Embryonic facial prominence (tissue), 1 donor: ENCODE measurements at regions not wholly inside any gene's neighbourhood (a gene's known extent, or its start where the extent isn't known, plus 50 kb on each side); places are given as distances from the start of the nearest gene placed in this dataset.
"Not testable (repeated sequence)": the region's sequence is repeated elsewhere in the genome, so short reads cannot be mapped to it uniquely, and the experiment has no call there.

Experiments
- DNase-seq: peaks from one replicate; pipeline ENCODE4 v3.0.0-alpha.2; 2016; ENCODE audit errors: extremely low spot score

- no peak for DNase-seq
Observed at GRCh38 chr11:103730131-103730940, 306.1 kb upstream of the DDI1 start.

DNA sequence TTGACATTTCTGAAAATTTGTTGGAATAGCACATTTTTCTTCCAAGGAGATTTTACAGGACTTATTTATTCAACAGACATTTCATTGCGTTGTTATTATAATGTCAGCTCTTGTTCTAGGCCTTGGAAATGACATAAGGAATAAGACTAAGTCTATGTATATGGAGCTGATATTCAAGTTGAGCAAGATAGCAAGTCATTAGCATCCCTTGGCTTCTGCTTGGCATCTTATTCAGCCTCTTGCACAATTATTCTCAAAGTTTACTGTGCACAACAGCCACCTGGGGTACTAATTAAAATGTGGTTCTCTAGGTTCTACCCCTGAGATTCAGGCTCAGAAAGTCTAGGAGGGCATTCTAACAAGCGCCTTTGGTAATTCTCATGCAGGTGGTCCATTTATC lies 304.8 kb upstream of the DDI1 start:
- no peak for DNase-seq

DNA sequence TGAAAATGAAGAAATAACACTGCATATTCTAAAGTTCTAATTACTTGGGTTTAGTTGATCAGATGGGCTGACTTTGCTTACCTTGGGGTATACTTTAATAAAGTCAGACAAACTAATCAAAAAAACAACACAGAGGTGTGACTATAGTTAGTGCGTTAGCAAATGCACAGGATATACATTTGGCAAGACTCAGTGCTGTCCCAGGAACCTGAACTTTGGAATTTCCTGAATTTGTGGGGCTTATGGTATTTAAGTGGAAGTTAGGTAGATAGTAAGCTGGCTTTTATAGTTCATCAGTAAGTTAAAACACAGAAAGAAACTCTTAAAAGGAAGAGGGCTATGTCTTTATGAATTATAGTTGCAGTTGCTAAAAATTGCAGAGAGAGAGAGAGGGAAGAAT lies 302.6 kb upstream of the DDI1 start:
- DNase-seq: no peak

DNA sequence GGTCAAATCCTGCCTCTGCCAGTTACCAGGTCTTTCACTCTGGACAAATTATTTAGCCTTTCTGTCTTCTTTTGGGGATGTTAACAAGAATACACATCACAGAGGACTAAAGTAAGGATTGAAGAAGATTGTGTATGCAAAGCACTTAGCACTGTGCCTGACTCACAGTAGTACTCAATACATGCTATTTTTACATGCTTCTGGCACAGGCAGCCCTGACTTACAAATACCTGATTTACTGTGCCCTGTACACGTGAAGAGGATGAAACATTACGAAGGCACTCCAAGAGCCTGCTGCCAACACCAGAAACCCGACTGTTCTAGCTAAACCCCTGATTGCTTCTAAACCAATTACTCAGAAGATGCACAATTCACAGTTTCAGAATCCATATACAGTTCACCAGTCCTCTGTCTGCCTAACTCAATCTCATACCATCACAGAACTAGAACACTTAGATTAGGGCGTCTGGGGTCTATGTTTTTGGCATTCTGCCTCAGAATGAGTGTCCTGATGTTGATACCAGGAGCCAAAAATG lies 300.9 kb upstream of the DDI1 start:
- no peak for DNase-seq

GRCh38 chr11:103736315-103737036 lies 300.0 kb upstream of the DDI1 start:
- no peak for DNase-seq

GRCh38 chr11:103737037-103737622 lies 299.3 kb upstream of the DDI1 start:
- DNase-seq: no peak

- DNase-seq: no peak
Observed at GRCh38 chr11:103737747-103738146, 298.7 kb upstream of the DDI1 start.

- not testable (repeated sequence) for DNase-seq
Observed at GRCh38 chr11:103739074-103739796, 297.2 kb upstream of the DDI1 start.

DNA sequence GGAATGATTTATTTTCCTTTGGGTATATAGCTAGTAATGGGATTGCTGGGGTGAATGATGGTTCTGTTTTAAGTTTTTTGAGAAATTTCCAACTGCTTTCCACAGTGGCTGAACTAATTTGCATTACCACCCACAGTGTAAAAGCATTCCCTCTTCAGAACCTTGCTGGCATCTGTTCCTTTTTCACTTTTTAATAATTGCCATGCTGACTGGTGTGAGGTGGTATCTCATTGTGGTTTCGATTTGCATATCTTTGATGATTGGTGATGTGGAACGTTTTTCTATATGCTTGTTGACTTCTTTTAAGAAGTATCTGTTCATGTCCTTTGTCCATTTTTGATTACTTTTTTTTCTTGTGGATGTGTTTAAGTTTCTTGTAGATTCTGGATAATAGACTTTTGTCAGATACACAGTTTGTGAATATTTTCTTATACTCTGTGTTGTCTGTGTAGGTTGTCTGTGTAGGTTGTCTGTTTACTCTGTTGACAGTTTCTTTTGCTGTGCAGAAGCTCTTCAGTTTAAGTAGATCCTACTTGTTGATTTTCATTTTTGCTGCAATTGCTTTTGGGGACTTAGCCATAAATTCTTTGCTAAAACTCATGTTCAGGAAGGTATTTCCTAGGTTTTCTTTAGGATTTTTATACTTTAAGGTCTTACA lies 291.8 kb upstream of the DDI1 start:
- DNase-seq: no peak

- DNase-seq: no peak
Observed at GRCh38 chr11:103749158-103749557, 287.3 kb upstream of the DDI1 start.

DNA sequence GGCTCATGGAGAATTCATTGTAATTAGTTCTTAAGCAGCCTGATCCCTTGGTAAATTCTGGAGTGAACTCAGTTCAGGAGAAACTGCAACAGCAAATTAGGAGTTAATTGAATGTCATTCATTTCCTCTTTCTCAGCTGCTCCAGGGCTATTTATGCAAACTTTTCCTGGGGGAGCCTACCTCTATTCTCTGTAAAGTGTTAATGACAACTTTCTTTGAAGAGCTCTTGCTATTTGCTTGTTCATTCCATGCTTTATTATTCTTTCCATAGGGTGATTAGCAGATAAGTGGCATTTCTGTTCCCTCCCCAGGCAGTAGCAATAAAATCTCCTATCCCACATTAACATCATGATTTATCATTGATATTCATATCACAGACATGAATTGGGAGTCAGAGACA lies 267.6 kb upstream of the DDI1 start:
- no peak for DNase-seq

GRCh38 chr11:103773059-103773458 lies 263.4 kb upstream of the DDI1 start:
- no peak for DNase-seq

- no peak for DNase-seq
Observed at GRCh38 chr11:103773537-103773936, 262.9 kb upstream of the DDI1 start.

DNA sequence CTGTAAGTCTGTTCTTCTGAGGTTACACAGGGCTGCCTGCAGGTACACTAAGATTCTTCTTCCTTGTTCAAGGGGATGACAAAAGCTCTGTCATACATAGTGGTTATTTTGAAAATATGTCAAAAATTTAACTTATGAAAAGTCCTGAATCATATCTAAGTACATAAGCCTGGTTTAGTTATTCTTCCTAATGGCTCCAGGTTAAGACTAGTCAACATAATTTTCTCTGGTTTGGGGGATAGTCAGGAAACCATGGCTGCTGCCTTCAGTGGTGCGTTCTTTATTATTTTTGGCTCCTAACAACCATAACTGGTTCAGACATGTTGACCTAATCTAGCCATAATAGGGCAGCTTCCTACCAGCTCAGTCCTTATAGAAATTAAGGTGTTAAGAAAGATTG lies 257.4 kb upstream of the DDI1 start:
- no peak for DNase-seq

GRCh38 chr11:103789952-103790351 lies 246.5 kb upstream of the DDI1 start:
- DNase-seq: no peak

DNA sequence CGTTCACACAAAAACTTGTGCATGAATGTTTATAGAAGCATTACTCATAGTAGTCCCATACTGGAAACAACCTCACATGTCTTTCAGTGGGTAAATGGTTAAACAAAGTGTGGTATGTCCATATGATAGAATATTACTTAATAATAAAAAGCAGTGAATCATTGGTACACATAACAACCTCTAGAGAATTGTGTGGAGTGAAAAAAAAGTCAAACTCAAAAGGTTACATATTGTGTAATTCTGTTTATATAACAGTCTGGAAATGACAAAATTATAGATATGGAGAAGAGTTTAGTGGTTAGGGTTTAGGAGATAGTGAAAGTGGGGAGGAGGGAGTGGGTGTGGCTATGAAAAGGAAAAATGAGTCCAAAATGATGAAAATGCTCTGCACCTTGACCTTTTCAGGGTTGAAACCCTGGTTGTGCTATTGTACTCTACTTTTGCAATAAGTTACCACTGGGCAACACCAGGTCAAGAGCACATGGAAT lies 243.4 kb upstream of the DDI1 start:
- DNase-seq: no peak

GRCh38 chr11:103794262-103794661 lies 242.2 kb upstream of the DDI1 start:
- no peak for DNase-seq

DNA sequence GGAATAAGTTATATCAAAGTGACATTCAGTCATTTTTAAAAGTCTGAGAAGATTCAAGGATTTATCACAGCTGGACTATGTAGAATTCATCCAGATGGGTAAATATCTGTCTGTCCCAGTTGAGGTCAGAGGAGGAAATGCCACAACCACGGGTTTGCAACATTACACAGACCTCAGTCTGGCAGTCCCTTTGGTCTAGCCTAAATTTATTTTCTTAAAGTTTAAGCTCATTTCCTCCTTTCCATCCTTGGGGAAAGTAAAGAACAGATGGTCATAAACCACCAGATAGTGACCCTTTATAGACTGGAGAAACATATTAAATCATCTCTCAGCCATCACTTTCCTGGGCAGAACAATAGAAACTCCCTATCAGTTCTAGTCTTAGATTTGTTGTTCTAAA lies 238.4 kb upstream of the DDI1 start:
- DNase-seq: no peak

- DNase-seq: no peak
Observed at GRCh38 chr11:103798446-103798845, 238.0 kb upstream of the DDI1 start.

DNA sequence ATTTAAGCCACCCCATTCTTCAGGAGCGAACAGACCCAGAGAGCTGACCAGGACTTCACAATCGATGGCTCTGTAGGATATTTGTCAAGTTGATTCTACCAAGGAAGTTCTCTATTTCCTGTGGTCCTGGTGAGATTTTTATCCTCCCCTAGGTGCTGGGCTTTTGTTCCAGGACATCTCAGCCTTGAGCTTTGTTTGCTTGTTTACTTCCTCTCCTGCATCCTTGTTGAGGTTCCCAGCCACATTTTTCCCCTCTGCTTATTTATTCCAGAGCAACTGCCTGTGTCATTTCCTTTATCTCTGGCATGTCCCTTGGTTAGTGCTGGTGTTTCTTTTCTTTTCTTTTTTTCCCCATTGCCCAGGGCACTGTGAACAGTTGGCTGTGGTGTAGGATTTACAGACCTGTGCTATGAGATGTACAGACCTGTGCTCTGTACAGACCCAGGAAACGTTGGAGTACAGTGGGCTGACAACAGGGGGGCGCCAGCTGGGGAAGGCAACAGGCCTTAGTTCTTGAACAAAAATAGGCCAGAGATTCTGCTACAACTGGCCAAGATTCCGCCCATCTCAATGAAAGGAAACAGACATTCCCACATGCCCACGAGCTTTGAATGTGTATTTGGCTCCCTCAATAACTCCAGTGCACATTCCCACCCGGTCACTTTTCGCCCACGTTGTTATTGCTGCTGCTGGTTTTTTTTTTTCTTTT lies 235.9 kb upstream of the DDI1 start:
- DNase-seq: no peak

- no peak for DNase-seq
Observed at GRCh38 chr11:103803062-103803461, 233.4 kb upstream of the DDI1 start.
